ENCODE measurements at regions not wholly inside any gene's neighbourhood (a gene's known extent, or its start where the extent isn't known, plus 50 kb on each side); places are given as distances from the start of the nearest gene placed in this dataset.
"Not testable (repeated sequence)": the region's sequence is repeated elsewhere in the genome, so short reads cannot be mapped to it uniquely, and the experiment has no call there.

- no peak for DNase-seq
Observed at GRCh38 chr5:87741881-87742280, 329.2 kb upstream of the CCNH start.

GRCh38 chr5:87735923-87736322 is 323.2 kb upstream of the CCNH start:
- DNase-seq = no peak

GRCh38 chr5:87733897-87734296 is 321.2 kb upstream of the CCNH start:
- no peak for DNase-seq

DNA sequence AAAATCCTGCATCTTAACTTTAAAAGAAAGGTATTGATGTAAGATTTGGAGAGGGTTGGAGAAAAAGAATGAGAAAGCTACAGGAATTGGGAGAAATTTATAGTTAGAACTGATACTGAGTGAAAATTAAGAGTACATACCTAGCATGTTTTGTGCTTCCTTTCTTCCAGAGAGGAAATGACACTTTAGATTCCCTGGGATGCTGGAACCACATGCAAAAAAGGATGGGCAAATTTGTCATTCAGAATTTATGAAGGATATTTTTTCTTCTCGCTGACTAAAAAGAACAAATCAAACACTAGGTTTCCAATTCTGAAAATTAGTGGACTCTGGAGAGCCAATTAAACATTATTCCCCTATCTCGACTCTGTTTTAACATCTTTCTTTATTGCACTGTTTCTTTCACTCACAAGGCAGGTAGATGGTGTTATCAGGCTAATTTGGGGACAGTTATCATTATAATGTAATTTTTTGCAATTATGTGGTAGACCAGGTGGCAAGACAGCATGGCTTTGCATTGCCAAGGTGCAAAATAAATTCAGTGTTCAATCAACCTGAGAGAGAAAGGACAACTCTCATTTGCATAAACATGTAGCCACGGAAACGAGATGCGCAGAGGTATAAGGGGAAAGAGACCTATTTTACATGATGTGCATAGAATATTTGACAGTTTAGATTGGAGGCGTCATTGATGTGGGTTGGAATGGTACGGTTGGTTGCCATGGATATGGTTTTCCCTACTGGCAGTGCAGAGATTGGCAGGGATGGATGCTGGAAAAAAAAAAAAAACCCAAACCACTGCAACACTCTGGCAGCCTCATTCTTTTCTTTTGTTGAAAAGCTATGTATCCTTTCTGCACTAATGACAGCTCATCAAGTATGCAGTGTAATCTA is 320.4 kb upstream of the CCNH start:
- peak in 1 of 2 experiments; percentile 43 for DNase-seq

DNA sequence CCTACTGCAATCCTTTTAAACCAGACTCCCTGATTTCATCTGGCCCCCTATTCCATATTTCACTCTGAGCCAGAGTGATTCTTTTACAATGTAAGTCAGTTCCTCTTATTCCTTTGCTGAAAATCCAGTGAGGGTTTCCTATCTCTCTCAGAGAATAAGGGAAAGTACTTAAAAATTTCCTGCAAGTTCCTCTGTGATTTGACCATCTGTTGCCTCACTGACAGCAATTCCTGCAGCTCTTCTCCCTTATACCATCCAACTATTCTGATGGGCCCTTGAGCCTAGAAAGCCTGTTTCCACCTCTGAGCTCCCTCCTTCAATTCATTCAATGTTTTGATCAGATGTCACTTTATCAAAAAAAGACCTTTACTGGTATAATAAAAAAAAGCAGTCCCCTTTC is 317.1 kb upstream of the CCNH start:
- DNase-seq = no peak

DNA sequence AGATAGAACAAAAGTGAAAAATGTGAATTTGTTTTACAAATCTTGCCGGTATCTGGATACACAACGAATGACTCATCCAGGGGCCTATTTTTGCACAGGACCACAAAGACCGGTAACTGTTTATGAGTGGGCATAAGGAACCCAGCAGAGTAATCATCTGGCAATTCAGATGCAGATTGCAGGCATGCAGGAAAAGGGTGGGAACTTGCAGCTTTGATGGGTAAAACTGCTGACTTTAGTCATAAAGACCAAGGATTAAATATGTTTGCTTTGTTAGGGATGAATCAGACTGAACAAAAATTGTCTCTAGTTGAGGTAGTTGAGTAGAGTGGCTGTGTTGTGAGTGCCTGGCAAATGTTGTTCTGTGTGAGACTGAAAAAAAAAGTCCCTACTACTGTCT is 309.6 kb upstream of the CCNH start:
- DNase-seq = no peak

GRCh38 chr5:87718224-87718925 is 305.6 kb upstream of the CCNH start:
- not testable (repeated sequence) for DNase-seq

GRCh38 chr5:87717761-87718160 is 305.0 kb upstream of the CCNH start:
- no peak for DNase-seq

DNA sequence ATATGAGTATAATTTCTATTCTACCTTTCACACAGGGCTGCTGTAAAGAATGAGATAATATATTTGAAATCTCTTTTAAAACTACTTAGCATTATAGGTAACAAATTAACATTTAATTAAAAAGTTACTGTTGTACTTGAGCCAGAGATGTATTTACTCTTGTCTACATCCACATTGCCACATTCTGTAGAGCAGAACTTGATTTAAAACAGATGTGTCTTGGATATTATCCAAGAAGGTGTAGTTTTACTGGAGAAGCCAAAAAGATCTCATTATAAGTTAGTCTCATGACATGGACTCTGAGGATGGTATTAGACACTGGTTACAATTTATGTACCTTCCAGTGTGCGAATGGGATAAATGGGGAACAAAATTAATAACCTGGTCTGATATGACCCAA is 293.1 kb upstream of the CCNH start:
- no peak for DNase-seq

DNA sequence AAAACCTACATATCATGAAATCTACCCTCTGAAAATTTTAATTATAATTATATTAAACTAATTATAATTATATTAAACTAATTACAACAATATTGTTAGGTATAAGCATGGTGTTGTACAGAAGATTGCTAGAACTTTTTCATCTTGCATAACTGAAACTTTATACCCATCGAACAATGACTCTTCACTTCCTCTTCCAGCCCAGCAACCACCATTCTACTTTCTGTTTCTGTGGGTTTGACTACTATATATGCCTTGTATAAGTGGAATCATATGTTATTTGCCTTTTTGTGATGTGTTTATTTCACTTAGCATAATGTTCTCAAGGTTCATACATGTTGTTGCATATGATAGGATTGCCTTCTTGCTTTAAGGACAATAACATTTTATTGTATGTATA is 274.2 kb upstream of the CCNH start:
- DNase-seq = no peak

DNA sequence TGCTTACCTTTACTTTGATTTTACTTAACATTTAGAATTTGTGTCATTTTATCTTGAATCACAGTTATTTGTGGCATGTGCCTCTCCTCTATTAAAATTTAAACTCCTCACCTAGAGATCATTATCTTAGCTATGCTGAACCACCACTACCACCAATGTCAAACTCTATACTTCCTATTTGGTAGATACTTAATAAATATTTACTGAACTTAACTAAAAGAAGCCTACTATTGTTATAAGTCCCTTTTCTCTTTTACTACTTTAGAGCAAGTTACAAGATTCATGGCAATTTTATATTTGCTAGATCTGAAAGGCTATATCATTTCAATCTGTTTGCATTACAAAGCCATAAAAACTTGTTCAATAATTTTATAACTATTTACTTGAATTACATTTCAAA is 273.3 kb upstream of the CCNH start:
- DNase-seq = no peak

DNA sequence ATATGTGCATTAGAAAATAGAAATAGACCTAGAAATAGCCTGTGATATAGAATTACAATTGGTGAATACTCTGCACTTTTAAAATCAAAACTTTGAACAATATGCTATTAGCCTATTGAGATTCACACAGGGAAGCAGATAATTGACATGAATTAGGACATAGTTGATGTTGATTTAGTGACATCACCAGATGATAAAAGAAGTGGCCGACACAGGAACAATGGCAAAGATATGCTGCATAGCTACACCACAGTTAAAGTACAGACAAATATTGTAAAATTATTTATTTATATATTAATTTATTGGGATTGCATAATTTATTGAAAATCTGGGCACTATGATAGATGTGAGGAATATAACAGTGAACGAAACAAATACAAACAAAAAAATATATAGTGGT is 261.5 kb upstream of the CCNH start:
- DNase-seq = no peak

GRCh38 chr5:87671146-87671545 is 258.4 kb upstream of the CCNH start:
- no peak for DNase-seq

DNA sequence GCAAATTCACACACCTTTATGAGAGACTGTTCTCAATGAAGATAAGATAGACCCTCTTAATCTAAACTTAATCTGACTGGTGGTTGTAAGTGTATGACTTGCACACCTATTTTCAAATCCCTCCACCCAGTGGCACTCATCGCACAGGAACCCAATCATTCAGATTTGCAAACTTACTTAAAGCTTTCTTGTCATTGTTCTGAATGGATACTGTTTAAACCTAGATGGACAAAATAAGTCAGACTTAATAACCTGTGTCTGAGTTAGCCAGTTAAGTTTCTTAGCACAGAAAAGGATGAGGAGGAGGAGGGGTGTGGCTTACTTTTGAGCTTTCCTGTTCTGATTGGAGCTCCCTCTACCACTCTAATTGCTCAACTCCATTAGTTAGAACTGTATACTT is 252.4 kb upstream of the CCNH start:
- no peak for DNase-seq

DNA sequence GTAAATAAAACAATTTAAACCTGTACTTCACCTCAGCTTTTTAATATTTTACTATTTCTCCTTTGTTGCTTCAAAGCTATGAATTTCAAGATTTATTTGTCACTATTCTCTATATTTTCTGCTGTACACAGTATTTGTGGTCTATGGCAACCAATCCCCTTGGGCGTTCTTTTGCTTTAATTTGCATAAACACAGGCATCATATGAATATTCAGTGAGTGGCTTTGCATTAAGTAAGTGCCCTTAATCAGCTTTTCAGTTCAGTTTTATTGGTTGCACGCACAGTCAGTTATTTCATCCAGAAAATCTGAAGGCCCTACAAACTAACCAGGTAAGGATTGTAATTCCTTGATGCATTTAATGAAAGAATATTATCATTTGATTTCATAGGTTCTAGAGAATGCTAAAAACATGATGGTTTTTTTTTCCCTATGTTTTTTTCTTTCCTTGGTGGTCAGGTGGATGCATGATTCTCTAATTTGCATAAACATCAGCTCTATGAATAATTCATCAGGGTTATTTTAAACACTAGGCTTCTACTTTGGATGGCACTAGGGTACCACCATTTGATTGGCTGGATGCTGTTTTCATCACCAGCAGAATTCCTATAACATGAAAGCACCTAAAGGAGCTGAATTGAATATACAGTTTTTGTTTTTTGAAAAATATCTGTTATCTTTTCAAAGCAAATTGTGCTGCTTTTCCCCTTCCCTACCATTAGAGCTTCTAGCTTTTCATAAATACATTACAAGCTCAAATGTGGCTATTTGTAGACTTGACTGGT is 249.2 kb upstream of the CCNH start:
- DNase-seq = no peak

- DNase-seq = no peak
Observed at GRCh38 chr5:87653242-87653641, 240.5 kb upstream of the CCNH start.

GRCh38 chr5:87650284-87650683 is 237.6 kb upstream of the CCNH start:
- no peak for DNase-seq

GRCh38 chr5:87649455-87649854 is 236.7 kb upstream of the CCNH start:
- no peak for DNase-seq

GRCh38 chr5:87645224-87645623 is 232.5 kb upstream of the CCNH start:
- no peak for DNase-seq

DNA sequence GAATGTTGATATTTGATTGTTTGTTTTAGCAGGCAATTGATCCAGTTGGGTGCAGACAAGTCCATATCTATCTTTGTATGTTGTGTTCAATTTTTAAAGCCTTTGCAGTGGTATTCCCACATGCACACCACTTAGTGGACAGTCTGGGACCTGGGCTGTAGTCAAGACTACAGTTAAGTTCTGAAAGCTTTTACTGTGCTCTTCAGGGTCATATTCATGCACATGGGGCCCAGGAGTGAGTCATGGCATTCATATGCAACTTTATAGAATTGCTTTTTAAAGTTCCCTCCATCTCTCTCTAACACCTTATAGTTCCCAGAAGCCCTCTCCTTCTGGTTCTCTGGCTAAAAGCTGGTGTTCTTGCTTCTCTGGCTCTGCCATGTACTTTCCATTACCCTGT is 228.2 kb upstream of the CCNH start:
- DNase-seq = no peak

- no peak for DNase-seq
Observed at GRCh38 chr5:87627363-87627762, 214.6 kb upstream of the CCNH start.

DNA sequence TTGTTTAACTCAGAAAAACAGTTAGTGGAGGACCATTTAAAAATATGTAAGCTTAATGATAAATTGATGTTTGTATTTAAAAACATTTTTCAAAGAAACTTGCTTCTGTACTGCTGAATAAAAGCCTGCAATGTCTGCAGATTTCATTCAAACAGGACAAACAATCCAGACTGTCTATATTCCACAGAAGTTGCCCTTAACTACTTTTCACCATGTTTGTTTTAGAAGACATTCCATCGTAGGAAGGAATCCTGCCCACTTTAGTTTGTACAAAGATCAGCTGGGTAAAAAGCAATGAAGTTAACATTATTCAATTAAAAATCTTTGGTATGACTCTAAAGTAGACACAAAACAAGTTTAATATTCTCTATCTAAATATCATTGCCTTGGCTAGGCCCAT is 195.7 kb upstream of the CCNH start:
- no peak for DNase-seq

GRCh38 chr5:87605663-87606062 is 192.9 kb upstream of the CCNH start:
- no peak for DNase-seq

DNA sequence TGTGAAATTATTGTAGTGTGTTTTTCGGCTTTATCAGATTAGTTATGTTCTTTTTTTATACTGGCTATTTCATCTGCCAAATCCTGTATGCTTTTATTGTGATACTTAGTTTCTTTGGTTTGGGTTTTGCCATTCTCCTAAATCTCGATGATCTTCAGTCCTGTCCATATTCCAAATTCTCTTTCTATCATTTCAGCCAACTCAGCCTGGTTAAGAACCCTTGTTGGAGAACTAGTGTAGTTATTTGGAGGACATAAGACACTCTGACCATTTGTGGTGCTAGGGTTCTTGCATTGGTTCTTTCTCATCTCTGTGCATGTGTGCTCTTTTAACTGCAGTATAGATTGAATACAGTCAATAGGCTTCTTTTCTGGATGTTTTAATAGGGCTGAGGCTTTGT is 187.0 kb upstream of the CCNH start:
- no peak for DNase-seq

Data from cerebellar nuclear complex (tissue), 1 donor.